Thyroid gland (tissue), 4 donors: ENCODE measurements at regions not wholly inside any gene's neighbourhood (a gene's known extent, or its start where the extent isn't known, plus 50 kb on each side); places are given as distances from the start of the nearest gene placed in this dataset.

Experiments
- CTCF ChIP-seq, 6 experiments: fragments of 200-600 bp in 3 of 6; fragments of 450-650 bp in 3 of 6; sonication (generic) in 3 of 6; IDR thresholded peaks; one replicate each; pipeline ENCODE4 v1.5.1; 2016 to 2019; ENCODE audit warnings: antibody characterized with exemption in 6 of 6, mild to moderate bottlenecking in 2 of 6, inconsistent platforms in 1 of 6, moderate library complexity in 1 of 6
- POLR2A ChIP-seq, 2 donors: fragments of 450-650 bp; IDR thresholded peaks; one replicate each; pipeline ENCODE4 v1.6.1; 2017; ENCODE audit warnings: antibody characterized with exemption in 2 of 2, mild to moderate bottlenecking in 2 of 2, moderate library complexity in 1 of 2

GRCh38 chr3:16024548-16024947, 149.9 kb upstream of the GALNT15 start:
- TF ChIP-seq CTCF (IDR thresholded peaks at IDR 0.05) (no peak), POLR2A (IDR thresholded peaks at IDR 0.05) (no peak)
